ENCODE measurements at regions not wholly inside any gene's neighbourhood (a gene's known extent, or its start where the extent isn't known, plus 50 kb on each side); places are given as distances from the start of the nearest gene placed in this dataset.

DNA sequence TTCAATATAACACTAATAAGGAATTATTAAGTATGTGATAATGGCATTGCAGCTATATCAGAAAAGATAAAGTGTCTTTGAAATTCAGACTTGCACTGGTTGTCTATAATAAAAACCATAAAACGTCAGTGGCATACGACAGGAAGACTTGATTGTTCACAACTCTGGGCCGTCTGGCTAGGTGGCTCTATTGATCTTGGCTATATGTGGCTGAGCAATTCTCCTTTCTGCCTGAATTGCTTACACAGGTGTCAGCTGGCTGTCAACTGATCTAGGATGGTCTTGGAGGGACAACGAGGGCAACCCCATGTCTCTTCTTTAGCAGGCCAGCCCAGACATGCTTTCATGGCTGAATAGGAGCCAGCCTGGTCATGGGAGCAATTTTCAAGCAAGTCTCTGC is 359.1 kb downstream of the QKI start:
- TF ChIP-seq, protein P1, sequence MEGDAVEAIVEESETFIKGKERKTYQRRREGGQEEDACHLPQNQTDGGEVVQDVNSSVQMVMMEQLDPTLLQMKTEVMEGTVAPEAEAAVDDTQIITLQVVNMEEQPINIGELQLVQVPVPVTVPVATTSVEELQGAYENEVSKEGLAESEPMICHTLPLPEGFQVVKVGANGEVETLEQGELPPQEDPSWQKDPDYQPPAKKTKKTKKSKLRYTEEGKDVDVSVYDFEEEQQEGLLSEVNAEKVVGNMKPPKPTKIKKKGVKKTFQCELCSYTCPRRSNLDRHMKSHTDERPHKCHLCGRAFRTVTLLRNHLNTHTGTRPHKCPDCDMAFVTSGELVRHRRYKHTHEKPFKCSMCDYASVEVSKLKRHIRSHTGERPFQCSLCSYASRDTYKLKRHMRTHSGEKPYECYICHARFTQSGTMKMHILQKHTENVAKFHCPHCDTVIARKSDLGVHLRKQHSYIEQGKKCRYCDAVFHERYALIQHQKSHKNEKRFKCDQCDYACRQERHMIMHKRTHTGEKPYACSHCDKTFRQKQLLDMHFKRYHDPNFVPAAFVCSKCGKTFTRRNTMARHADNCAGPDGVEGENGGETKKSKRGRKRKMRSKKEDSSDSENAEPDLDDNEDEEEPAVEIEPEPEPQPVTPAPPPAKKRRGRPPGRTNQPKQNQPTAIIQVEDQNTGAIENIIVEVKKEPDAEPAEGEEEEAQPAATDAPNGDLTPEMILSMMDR (IDR thresholded peaks at IDR 0.05): no peak
- no peak for TF ChIP-seq POLR2A (IDR thresholded peaks at IDR 0.05)
